ENCODE measurements at regions not wholly inside any gene's neighbourhood (a gene's known extent, or its start where the extent isn't known, plus 50 kb on each side); places are given as distances from the start of the nearest gene placed in this dataset.
"Not testable (repeated sequence)": the region's sequence is repeated elsewhere in the genome, so short reads cannot be mapped to it uniquely, and the experiment has no call there.

DNA sequence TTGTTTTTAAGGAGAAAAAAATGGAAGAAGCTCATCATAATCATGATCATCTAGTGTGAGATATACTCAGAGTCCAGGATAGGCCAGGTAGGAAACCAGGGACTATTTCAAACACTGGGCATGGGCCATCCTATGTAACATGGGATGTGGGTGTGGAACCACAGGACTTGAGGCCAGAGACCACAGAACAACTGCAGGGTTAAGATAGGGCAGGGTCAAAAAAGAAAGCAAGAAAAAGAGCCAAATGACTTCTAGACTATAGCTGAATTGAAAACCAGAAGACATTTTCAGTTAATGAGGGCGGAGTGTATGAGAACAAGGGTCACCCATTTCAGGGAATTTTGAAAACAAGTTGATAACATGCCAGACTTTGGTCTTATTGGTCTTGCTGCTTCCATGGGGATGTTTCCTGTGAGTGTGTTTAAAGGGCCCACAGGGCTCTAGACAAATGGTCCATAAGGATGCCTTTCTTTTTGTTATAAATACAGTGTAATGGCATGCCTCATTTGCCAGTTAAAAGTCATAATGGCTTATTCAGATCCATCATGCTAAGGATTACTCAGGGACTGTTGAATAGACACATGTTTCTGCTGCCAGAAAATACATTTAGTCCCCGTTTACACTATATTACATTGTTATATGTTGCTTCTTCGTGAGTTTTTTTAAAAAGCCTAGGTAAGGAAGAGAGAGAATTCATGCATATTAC, 182.0 kb upstream of the C21orf91 start:
- DNase-seq (ENCODE audit: low read depth in 2 of 2), result no peak
- no peak overlapping the region for H3K4me3 ChIP-seq (replicated peaks in 1 of 2; ENCODE audit: low read depth in 2 of 2, low read length in 2 of 2)
- TF ChIP-seq, protein P1, sequence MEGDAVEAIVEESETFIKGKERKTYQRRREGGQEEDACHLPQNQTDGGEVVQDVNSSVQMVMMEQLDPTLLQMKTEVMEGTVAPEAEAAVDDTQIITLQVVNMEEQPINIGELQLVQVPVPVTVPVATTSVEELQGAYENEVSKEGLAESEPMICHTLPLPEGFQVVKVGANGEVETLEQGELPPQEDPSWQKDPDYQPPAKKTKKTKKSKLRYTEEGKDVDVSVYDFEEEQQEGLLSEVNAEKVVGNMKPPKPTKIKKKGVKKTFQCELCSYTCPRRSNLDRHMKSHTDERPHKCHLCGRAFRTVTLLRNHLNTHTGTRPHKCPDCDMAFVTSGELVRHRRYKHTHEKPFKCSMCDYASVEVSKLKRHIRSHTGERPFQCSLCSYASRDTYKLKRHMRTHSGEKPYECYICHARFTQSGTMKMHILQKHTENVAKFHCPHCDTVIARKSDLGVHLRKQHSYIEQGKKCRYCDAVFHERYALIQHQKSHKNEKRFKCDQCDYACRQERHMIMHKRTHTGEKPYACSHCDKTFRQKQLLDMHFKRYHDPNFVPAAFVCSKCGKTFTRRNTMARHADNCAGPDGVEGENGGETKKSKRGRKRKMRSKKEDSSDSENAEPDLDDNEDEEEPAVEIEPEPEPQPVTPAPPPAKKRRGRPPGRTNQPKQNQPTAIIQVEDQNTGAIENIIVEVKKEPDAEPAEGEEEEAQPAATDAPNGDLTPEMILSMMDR (IDR thresholded peaks at IDR 0.05; ENCODE audit: low read depth, low read length), result no peak

DNA sequence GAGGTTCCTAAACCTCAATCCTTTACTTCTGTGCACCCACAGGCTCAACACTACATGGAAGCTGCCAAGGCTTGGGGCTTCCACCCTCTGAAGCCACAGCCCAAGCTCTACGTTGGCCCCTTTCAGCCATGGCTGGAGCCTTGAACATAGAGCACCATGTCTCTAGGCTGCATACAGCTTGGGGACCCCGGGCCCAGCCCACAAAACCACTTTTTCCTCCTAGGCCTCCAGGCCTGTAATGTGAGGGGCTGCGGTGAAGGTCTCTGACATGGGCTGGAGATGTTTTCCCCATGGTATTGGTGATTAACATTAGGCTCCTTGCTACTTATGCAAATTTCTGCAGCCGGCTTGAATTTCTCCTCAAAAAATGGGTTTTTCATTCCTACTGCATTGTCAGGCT, 179.4 kb upstream of the C21orf91 start:
- not testable (repeated sequence) for H3K4me3 ChIP-seq (replicated peaks in 1 of 2; ENCODE audit: low read depth in 2 of 2, low read length in 2 of 2); DNase-seq (ENCODE audit: low read depth in 2 of 2)

DNA sequence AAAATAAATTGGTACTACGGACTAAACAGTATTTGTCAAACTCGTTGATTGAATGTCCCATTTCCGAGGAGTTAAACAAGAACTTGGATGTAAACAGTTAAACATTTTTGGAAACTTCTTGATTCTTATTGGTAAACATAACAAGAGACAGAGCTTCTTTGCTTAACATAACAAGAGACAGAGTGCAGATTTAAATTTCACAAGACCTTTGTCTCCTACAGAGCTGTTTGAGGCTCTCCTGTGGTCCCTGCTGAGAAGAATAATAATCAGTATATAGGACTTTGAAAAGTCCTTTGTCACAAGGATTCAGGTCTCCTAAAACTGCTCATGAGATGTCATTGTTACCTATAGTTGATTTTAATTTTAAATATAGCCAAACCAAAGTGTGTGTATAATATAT, 170.6 kb upstream of the C21orf91 start:
- no peak overlapping the region for H3K4me3 ChIP-seq (replicated peaks in 1 of 2; ENCODE audit: low read depth in 2 of 2, low read length in 2 of 2)
- no peak for DNase-seq (ENCODE audit: low read depth in 2 of 2)
- TF ChIP-seq, protein P1 (IDR thresholded peaks at IDR 0.05; ENCODE audit: low read depth, low read length), result no peak

DNA sequence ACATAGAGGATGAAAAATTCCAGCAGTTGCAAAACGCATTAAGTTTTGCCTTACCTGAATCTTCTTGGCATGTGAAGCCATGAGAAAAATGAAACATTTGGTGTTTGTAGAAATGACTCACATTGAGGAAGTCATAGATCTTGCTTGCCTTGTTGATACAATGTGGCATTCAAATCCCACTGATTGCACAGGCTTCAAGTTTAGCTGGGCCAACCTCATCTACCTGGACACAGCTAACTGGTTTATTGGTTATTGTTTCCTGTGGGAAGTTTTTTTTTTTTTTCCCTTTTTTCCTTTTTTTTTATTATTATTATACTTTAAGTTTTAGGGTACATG, 168.9 kb upstream of the C21orf91 start:
- no peak for DNase-seq (ENCODE audit: low read depth in 2 of 2)
- no peak overlapping the region for H3K4me3 ChIP-seq (replicated peaks in 1 of 2; ENCODE audit: low read depth in 2 of 2, low read length in 2 of 2)
- TF ChIP-seq, protein P1 (IDR thresholded peaks at IDR 0.05; ENCODE audit: low read depth, low read length), result no peak

DNA sequence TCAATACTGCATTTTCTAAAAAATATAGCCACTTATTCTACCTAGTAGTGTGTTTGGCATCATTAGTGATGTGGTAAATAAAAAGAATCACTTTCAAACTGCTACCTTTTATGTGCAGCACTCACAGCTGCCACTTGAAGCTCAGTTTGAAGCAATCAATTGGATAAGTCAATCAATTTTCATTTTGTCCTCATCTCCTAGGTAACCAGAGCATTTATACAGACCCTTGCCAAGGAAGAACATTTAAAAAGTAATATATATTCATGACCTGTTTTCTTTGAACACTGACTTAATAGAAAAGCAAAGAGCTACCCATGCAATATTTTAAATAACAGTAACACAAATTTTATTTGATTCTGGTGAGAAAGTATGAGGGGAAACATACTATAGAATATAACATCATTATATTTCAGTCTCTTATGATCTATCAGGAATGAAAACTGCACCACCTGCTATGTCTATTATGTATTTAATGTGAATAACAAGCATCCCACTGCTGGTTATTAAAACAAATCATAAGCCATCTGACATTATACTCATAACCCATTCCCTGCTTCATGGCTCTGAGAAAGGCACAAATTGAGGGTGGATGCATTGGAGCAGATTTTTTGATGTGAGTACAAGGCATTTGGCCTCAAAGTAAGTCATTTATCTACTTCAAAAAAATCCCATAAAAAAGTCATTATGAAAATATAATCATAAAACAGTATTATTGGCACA, 168.4 kb upstream of the C21orf91 start:
- TF ChIP-seq, protein P1 (IDR thresholded peaks at IDR 0.05; ENCODE audit: low read depth, low read length), result no peak
- no peak for DNase-seq (ENCODE audit: low read depth in 2 of 2)
- H3K4me3 ChIP-seq (replicated peaks in 1 of 2; ENCODE audit: low read depth in 2 of 2, low read length in 2 of 2), result no peak overlapping the region

DNA sequence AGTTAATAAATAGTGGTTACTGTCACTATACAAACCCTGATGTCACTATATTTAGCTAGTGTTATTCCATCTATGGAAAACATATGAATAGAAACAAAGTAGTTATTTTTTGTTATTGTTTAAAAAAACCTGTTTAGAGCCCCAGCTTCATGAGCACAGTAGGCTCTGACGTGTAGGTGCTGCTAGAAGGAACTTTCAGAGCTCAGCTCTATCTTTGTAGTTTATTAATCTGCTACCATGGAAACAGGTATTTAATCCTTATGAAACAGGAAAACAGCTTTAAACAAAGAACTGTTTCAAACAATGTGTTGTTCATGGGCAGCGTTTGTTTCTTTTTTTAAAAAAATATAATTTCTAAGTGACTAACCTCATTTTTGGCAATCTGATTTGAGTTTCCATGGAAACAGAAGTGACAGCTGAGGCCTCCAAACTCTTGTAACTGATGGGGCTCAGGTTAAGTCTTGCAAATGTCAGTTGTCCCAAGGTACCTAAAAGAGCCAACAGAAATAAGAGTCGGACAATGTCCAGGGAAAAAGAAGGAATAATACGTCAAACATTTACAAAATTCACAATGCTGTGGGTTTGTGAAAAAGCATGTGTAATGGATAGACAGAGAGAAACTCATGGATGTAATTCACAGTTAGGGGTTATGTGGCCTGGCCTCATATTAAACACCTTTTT, 162.0 kb upstream of the C21orf91 start:
- TF ChIP-seq, protein P1 (IDR thresholded peaks at IDR 0.05; ENCODE audit: low read depth, low read length), result no peak
- no peak overlapping the region for H3K4me3 ChIP-seq (replicated peaks in 1 of 2; ENCODE audit: low read depth in 2 of 2, low read length in 2 of 2)
- peak in 1 of 2 donors; percentile 42 for DNase-seq (ENCODE audit: low read depth in 2 of 2)

DNA sequence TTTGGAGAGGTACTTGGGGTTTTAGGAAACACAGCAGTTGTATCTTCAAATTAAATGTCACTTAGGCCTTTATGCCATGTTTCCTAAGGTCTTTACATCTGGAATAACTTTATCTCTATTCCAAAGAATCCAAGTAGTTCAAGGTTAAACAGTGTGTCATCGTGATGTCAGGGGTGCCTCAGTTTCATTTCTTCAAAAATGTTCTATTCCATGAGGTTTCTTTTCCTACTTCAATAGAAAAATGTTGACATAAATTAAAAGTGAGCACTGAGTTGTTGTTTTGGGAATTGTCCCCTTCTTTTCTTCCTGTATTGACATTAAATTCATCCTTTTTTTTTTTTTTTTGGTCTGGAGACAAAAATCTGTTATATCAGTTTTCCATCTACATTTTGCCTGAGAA, 160.6 kb upstream of the C21orf91 start:
- TF ChIP-seq, protein P1 (IDR thresholded peaks at IDR 0.05; ENCODE audit: low read depth, low read length), result no peak
- DNase-seq (ENCODE audit: low read depth in 2 of 2), result no peak

More for the DNA sequence above, 160.6 kb upstream of the C21orf91 start:
- no peak overlapping the region for H3K4me3 ChIP-seq (replicated peaks in 1 of 2; ENCODE audit: low read depth in 2 of 2, low read length in 2 of 2)
